Lower leg skin (tissue), 3 donors: ENCODE measurements at regions not wholly inside any gene's neighbourhood (a gene's known extent, or its start where the extent isn't known, plus 50 kb on each side); places are given as distances from the start of the nearest gene placed in this dataset.
"Not testable (repeated sequence)": the region's sequence is repeated elsewhere in the genome, so short reads cannot be mapped to it uniquely, and the experiment has no call there.

ENCODE experiments used
- CTCF ChIP-seq, 3 donors: fragments of 450-650 bp; IDR thresholded peaks; one replicate each; pipeline ENCODE4 v1.5.1; 2016; ENCODE audit warnings: antibody characterized with exemption in 3 of 3, mild to moderate bottlenecking in 3 of 3, moderate library complexity in 2 of 3
- POLR2A ChIP-seq, 2 donors: fragments of 450-650 bp; IDR thresholded peaks; one replicate each; pipeline ENCODE4 v1.6.1; 2016 to 2017; ENCODE audit warnings: antibody characterized with exemption in 2 of 2, mild to moderate bottlenecking in 1 of 2, moderate library complexity in 1 of 2

DNA sequence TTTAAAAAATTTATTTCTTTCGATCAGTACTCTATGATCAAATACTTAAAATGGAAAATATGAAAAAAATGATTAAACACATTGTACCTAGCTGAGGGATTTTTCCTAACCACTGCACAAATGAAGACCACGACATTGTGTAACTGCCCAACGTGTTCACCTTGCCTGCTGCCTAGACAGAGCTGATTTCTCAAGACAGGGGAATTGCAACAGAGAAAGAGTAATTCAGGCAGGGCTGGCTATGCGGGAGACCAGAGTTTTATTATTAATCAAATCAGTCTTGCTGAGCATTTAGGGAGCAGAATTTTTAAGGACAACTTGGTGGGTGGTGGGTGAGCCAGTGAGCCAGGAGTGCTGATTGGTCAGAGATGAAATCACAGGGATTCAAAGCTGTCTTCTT lies 1290.8 kb downstream of the RPIA start:
- not testable (repeated sequence) for TF ChIP-seq CTCF, POLR2A (IDR thresholded peaks at IDR 0.05)
